Brain microvascular endothelial cell (primary cell): ENCODE measurements at regions not wholly inside any gene's neighbourhood (a gene's known extent, or its start where the extent isn't known, plus 50 kb on each side); places are given as distances from the start of the nearest gene placed in this dataset.

Experiments used
- DNase-seq: peaks from one replicate; pipeline ENCODE4 v3.0.0-alpha.2; 2020
- H3K27ac ChIP-seq: fragments of 250-450 bp; sonication (Bioruptor Pico); 2 replicates; pipeline ENCODE4 v1.5.1; 2020; ENCODE audit warnings: mild to moderate bottlenecking, moderate library complexity
- H3K27me3 ChIP-seq: fragments of 250-450 bp; sonication (Bioruptor Pico); replicated peaks from 2 replicates; pipeline ENCODE4 v1.5.1; 2020; ENCODE audit warnings: mild to moderate bottlenecking
- H3K36me3 ChIP-seq: fragments of 250-450 bp; sonication (Bioruptor Pico); replicated peaks from 2 replicates; pipeline ENCODE4 v1.5.1; 2020; ENCODE audit warnings: mild to moderate bottlenecking
- H3K4me3 ChIP-seq: 2 replicates; pipeline ENCODE4 v1.5.1; 2011; ENCODE audit warnings: low read depth, mild to moderate bottlenecking, control low read depth, low read length, moderate library complexity
- in situ Hi-C: cut with HindIII; loops from 2 replicates; pipeline ENCODE4 v1.10.0; 2017; ENCODE audit warnings: low sequenced_read_pairs, low pct_ligation_motif_present
- TF ChIP-seq, protein P1 (sequence below): IDR thresholded peaks from 2 replicates; pipeline ENCODE4 v1.5.1; 2011; ENCODE audit warnings: low read depth, mild to moderate bottlenecking, moderate library complexity, low read length, control low read depth, inconsistent platforms; ENCODE audit errors: missing control alignments

DNA sequence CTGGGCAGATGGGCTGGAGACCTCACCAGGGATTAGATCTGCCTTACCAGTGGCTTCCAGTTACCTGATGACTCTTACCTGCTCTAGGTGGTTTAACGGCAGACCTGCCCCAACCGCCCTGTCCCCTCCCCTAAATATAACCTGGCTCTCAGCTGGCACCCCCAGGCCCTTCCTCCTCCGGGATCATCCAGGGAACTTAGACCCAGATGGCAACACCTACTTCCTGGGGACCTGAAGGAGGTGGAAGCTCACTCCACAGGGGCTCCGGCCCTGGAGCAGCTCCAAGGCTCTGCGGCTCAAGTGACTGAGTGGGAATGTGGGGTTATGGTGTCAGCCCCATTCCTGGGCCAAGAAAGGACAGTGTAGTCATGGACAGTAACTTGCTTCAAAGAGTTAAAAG lies 130.4 kb downstream of the OLFM1 start:
- no peak for DNase-seq
- in situ Hi-C loops, result no loop called here
- no peak overlapping the region for H3K4me3 ChIP-seq
- no peak overlapping the region for H3K27ac ChIP-seq
- TF ChIP-seq, protein P1, sequence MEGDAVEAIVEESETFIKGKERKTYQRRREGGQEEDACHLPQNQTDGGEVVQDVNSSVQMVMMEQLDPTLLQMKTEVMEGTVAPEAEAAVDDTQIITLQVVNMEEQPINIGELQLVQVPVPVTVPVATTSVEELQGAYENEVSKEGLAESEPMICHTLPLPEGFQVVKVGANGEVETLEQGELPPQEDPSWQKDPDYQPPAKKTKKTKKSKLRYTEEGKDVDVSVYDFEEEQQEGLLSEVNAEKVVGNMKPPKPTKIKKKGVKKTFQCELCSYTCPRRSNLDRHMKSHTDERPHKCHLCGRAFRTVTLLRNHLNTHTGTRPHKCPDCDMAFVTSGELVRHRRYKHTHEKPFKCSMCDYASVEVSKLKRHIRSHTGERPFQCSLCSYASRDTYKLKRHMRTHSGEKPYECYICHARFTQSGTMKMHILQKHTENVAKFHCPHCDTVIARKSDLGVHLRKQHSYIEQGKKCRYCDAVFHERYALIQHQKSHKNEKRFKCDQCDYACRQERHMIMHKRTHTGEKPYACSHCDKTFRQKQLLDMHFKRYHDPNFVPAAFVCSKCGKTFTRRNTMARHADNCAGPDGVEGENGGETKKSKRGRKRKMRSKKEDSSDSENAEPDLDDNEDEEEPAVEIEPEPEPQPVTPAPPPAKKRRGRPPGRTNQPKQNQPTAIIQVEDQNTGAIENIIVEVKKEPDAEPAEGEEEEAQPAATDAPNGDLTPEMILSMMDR, result no peak
- H3K27me3 ChIP-seq, result no peaks in the 10 kb centered on the region
- no peaks in the 10 kb centered on the region for H3K36me3 ChIP-seq

DNA sequence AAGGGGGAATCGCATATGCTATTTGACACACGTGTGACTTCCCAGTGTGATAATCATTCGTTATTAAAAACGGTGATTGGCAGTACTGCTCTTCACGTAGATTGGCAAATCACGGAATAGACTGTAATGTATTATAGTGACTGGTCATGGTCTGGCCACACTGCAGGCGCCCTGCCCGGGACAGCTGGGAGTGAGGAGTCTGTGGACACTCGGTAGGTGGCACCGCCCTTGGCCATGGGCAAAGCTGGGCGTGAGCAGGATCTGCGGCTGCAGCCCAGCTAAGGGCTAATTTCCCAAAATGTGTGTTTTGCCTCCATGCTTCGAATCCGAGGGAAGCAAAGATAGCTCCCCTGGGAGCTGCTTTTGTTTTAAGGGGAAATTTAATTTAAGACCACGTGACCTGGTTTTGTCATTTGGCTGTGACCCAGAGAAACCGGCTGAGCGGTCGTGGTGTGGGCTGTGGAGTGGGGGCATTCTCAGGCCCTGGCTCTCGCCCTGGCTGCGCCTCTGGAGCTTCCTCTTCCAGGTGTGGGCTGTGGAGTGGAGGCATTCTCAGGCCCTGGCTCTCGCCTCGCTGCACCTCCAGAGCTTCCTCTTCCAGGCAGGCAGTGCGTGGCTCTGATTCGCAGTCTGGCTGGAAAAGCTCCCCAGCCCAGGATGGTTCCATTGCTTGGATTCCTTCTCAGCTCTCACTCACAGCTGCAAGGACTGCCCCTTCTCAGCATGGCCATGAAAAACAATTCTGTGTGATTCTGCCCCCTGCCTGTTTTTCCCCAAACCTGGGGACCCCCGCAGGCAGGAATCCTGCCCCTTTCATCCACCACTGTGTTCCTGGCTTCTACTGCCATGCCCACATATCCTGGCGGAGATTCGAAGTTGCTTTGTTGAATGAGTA lies 131.1 kb downstream of the OLFM1 start:
- no peak for DNase-seq
- Histone ChIP-seq H3K27ac (no peak overlapping the region), H3K4me3 (no peak overlapping the region), H3K36me3 (no peaks in the 10 kb centered on the region), H3K27me3 (no peaks in the 10 kb centered on the region)
- in situ Hi-C loops, result no loop called here
- TF ChIP-seq, protein P1, result no peak

DNA sequence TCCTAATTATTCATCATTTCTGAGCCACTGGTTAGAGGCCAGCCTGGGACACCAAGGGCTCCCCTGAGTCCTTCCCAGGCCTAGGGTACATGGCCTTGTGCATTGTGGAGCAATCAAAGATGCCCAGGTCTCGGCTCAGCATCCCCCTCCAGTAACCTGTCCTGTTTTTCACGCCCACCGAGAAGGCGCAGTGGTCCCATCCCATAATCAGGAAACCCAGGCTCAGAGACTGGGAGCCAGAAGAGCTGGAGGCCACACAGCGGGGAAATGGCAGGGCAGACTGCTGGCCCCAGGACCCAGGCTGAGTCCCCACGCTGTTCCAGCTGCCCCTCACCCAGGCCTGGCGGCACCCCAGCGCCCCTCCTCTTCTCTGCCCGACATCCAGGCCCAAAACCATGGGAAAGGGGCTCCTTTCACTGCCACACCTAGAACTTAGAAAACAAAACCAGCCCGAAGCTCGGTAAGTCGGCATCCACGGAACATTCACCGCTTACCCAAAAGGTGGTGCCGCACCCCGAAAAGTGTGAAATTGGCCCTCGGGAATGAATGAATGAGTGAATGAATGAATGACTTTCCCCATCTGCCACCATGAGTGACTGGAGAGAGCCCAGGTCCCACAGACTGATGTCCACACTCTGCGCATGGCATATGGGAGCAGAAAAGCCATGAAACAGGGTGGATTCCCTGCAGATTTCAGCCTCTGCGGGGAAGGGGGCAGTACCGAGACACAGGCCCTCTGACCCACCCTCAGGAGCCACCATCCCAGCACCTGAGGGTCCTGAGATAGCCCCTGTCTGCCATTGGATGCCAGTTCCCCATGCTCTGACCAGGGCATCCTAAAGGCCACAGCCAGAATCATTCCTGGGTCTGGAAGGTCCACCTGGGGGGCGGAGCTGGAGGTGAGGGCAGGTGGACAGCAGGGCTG lies 132.5 kb downstream of the OLFM1 start:
- in situ Hi-C loops, result no loop called here
- TF ChIP-seq, protein P1, result no peak
- H3K36me3 ChIP-seq, result no peaks in the 10 kb centered on the region
- H3K27me3 ChIP-seq, result no peaks in the 10 kb centered on the region
- H3K4me3 ChIP-seq, result no peak overlapping the region
- H3K27ac ChIP-seq, result no peak overlapping the region
- DNase-seq, result no peak

DNA sequence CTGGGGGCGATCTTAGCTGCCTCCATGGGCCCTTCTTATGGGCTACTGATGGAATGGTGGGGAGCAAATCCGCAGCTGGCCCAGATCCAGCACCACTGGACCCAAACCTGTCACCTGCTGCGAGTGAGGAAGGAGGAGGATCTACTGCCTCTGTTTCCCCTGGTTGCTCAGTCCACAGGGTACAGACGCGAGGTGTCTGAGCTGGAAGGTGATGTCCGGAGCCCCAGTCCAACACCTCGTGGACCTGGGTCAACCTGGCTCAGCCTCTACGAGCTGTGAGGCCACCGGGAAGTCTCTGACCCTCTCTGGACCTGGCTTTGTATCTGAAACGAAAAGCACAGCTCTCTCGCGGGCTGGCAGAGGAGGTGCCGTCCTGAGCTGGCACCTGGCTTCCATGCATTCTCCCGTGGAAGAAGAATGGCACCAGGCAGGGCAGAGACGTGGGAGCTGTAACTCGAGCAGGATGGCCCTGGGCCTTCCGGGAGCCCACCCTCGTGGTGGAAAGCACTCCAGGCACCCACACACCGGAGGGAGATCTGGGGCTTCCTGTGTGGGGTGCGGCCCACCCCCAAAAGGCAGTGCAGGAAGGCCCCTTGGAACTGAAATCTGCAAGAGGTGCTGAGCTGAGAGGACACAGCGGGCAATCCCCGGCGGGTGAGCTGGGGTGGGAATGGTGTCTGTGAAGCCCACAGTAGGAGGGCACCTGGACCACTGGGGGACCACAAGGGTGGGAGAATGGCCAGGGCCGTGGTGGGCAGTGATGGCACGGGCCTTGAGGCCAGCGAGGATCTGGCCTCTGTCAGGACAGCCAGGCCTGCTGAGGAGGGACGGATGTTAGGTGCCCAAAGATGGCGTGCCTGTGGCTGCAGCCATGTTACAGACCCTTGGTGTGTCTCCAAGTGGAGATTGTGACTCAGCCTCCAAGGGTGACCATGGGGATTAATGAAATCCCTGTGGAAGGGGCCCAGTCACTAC lies 133.4 kb downstream of the OLFM1 start:
- Histone ChIP-seq H3K27me3 (no peaks in the 10 kb centered on the region), H3K36me3 (no peaks in the 10 kb centered on the region), H3K27ac (no peak overlapping the region), H3K4me3 (no peak overlapping the region)
- TF ChIP-seq, protein P1, result no peak
- no peak for DNase-seq
- in situ Hi-C loops, result no loop called here

DNA sequence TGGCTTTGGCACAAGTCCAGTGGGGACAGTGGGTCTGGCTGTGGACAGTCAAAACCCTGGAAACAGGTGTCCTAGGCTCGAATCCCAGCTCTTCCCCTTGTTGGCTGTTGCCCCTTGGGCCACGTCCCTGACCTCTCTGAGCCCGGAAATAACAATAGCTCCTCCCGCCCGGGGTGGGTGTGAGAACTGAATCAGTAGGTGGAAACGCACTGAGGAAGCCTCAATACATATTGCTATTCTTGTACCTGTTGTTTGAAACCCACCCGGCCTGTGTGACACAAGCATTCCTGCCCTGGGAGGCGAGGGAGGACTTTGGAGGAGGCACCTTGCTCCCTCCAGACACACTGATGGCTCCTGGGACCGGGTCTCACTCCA lies 134.1 kb downstream of the OLFM1 start:
- TF ChIP-seq, protein P1, result no peak
- in situ Hi-C loops, result no loop called here
- H3K27me3 ChIP-seq, result no peaks in the 10 kb centered on the region
- H3K36me3 ChIP-seq, result no peaks in the 10 kb centered on the region
- H3K4me3 ChIP-seq, result no peak overlapping the region
- no peak overlapping the region for H3K27ac ChIP-seq
- DNase-seq, result no peak
